NOMO-1 treated with dmso at 0.1 percent for 144 hours (cell line): ENCODE measurements at regions not wholly inside any gene's neighbourhood (a gene's known extent, or its start where the extent isn't known, plus 50 kb on each side); places are given as distances from the start of the nearest gene placed in this dataset.
"Not testable (repeated sequence)": the region's sequence is repeated elsewhere in the genome, so short reads cannot be mapped to it uniquely, and the experiment has no call there.

Experiments
- DNase-seq: peaks from one replicate; lab custom pipeline; 2025; ENCODE audit not compliant: unreplicated experiment; lab: John Stamatoyannopoulos, UW

- DNase-seq, result no peak
These were observed 1491.9 kb downstream of the SLITRK5 start for GRCh38 chr13:89163096-89163495.

GRCh38 chr13:89165685-89166084 lies 1494.5 kb downstream of the SLITRK5 start:
- no peak for DNase-seq

DNA sequence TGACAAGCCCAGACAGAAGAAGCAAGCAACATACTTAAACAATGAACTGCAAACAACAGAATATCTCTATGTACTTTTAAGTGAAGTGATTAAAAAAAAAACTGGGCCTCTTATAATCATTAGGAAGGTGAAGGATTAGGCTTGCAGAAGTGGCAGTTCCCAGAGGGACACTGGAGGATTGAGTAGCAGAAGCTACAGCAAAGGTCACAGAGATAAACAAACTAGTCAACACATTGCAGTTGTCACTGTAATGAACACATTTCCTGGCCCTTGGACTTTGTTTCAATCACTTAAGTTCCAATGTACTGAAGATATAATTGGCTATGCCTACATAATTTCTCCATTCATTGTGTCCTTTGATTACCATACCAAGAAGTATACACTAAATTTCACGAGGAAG lies 1498.8 kb downstream of the SLITRK5 start:
- DNase-seq, result no peak

GRCh38 chr13:89181041-89181440 lies 1509.9 kb downstream of the SLITRK5 start:
- DNase-seq, result no peak

- DNase-seq, result no peak
These were observed 1528.0 kb downstream of the SLITRK5 start for GRCh38 chr13:89199138-89199537.

GRCh38 chr13:89204435-89204834 lies 1533.3 kb downstream of the SLITRK5 start:
- DNase-seq, result no peak

- DNase-seq, result no peak
These were observed 1534.8 kb downstream of the SLITRK5 start for GRCh38 chr13:89205856-89206520.

DNA sequence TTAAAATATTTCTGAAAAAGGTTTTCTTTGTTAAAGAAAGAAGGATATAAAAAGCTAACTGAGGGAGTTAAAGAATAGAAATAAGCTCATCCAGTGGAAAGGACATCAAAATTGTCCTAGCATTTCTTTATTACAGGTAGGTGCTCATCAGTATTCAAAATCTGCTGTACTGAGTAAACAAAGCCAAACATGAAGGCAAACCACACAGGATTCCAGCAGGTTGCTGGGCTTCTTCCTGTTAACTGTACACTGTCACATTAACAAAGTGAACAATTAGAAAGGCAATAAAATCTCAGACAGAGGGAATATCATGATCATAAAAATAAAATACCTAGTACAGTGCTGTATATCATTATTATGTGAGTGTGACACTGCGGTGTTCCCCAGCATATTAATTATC lies 1541.0 kb downstream of the SLITRK5 start:
- DNase-seq, result no peak

GRCh38 chr13:89214185-89214584 lies 1543.0 kb downstream of the SLITRK5 start:
- no peak for DNase-seq

- DNase-seq, result not testable (repeated sequence)
These were observed 1544.1 kb downstream of the SLITRK5 start for GRCh38 chr13:89215319-89215718.

DNA sequence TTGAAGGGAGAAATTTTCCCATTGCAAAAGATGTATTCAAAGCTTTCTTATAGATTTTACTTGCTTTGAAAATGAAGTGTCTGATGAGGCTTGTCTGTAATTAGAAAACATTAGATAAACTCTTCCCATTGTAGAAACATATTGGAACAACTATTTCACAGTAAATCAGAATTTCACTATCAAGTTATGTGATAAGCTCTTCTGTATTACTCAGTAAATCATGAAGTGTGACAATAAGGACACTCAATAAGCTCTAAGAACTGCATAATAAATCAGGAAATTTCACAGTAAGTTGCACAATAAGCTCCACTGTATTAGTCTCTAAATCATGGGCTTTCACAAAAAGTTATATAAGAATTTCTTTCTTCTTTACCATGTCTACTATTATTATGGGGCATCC lies 1546.6 kb downstream of the SLITRK5 start:
- no peak for DNase-seq

GRCh38 chr13:89221557-89222158 lies 1550.5 kb downstream of the SLITRK5 start:
- no peak for DNase-seq

DNA sequence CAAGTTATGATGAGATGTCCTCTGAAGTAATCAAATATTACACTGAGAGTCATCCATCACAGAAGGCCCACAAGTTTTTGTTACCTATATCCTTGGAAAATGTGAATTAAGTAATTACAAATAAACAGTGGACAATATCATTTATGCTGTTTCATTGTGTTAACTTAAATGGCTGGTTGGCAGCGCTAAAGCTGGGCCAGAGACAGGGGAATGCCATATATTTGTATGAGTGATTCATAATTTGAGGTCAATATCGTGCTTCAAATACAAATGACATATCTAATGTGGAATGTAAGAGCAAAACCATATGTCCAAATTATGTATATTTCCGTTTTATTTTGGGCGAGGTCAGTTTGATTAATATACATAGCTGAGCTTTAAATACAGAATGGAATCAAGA lies 1556.2 kb downstream of the SLITRK5 start:
- no peak for DNase-seq

DNA sequence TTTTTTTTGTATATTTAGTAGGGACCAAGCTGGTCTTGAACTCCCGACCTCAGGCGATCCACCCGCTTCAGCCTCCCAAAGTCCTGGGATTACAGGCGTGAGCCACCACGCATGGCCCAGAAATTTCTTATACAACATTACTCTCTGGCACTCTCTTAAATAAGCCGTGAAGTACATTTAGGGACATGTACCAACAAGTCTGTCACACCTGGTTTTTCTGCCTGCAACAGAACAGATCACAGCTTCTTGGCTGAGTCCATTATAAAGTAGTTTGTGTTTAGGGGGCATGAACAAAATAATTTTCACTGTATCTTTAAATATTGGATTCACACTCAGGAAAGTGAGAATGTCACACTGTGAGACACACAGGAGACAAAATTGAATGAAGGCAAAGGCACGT lies 1567.3 kb downstream of the SLITRK5 start:
- DNase-seq, result no peak

GRCh38 chr13:89239361-89240127 lies 1568.4 kb downstream of the SLITRK5 start:
- no peak for DNase-seq

GRCh38 chr13:89255844-89256406 lies 1584.8 kb downstream of the SLITRK5 start:
- DNase-seq, result no peak

GRCh38 chr13:89267734-89268133 lies 1596.6 kb downstream of the SLITRK5 start:
- no peak for DNase-seq

DNA sequence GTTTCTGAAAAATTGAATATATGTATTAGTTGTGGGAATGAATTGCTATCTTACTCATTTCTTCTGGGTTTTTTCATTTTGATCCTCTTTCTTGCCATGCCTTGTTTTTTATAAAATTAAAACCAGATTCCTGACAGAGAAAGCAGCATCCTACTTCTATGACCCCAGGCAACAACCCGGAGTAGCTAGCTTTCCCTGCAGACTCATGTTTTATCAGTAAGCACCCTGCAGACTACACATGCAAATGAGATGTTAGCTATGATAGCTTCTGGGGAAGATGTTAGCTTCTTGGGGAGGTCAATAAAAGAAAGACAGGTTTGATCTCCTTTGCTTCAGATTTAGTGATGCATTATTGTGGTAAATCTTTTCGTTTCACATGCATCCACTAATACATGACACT lies 1598.6 kb downstream of the SLITRK5 start:
- no peak for DNase-seq

DNA sequence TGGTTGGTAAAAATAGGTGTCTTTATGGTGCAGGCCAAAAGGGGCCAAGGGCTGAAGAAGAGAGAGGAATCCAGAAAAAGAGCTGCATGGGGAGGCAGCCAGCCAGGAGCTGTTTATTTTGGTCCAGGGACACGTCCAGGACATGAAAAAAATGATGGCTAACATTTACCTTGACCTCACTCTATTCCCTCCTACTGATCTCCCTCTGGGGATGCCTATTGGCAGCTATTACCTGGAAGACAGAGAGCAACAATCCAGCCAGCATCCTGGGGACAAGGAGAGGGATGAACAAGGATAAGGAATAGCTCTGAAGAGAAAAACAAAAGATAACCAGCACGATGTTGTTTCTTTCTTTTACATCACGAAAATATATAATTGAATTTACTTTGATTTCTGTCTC lies 1599.6 kb downstream of the SLITRK5 start:
- no peak for DNase-seq

GRCh38 chr13:89279374-89279773 lies 1608.2 kb downstream of the SLITRK5 start:
- no peak for DNase-seq

DNA sequence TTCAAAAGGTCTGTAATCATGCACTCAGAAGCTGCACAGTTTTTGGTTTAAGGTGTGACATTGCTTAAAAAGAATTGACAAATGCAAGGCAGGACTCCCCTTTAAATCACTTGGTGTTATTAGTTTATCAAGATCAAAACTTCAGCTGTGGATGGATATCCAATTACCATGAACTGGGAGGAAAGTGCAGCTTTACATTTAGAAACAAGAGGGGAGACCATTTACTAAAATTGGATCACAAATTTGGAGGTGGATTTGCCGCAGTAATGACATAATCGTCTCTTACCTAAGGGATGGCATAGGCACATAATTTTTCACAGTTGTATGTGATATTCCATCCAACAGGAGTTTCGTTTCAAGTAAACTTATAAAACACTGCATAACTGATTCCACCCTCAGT lies 1610.2 kb downstream of the SLITRK5 start:
- no peak for DNase-seq

- DNase-seq, result no peak
These were observed 1611.1 kb downstream of the SLITRK5 start for GRCh38 chr13:89282241-89282640.
